ENCODE measurements at regions not wholly inside any gene's neighbourhood (a gene's known extent, or its start where the extent isn't known, plus 50 kb on each side); places are given as distances from the start of the nearest gene placed in this dataset.
"Not testable (repeated sequence)": the region's sequence is repeated elsewhere in the genome, so short reads cannot be mapped to it uniquely, and the experiment has no call there.

- not testable (repeated sequence) for DNase-seq (ENCODE audit: low read depth)
These were observed 435.8 kb downstream of the SHISA9 start for GRCh38 chr16:13336907-13337881.

GRCh38 chr16:13338044-13338443 lies 436.6 kb downstream of the SHISA9 start:
- no peak for DNase-seq (ENCODE audit: low read depth)

GRCh38 chr16:13342675-13343074 lies 441.3 kb downstream of the SHISA9 start:
- DNase-seq (ENCODE audit: low read depth) = no peak

DNA sequence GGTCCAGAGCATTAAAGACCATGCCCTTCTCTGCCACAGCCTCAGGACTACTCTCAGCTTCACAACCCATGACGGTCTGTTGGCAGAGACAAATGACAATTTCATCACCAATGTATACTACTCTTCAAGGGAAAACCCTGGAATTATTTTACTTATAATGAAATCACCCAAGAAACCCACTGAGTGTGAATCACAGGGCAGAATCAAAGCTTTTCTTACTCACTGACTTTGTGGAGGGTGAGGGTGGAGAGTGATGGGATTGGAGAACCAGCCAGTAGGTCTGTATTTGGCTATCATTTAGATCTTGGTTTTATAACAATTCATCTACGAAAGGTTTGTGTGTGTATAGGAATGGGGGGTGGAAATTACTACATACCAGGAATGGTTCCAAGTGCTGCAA lies 442.6 kb downstream of the SHISA9 start:
- DNase-seq (ENCODE audit: low read depth) = no peak

DNA sequence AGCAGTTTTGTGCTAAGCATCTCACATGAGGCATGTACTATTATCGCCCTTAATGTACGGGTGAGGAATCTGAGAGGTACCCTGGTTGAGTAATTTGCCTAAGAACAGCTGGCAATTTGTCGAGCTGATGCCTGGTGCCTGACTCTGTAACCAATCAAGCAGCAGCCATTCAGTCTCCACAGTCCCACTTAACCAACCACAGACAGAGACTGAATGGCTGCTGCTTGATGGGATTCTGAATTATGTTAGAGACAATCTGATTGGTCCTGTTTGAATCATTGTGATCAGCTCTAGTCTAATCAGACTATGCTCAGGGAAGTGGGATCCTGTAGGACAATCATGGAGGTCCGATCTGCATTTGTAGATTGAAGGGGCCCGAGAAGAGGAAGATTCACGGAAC lies 447.0 kb downstream of the SHISA9 start:
- no peak for DNase-seq (ENCODE audit: low read depth)

GRCh38 chr16:13350000-13350399 lies 448.6 kb downstream of the SHISA9 start:
- no peak for DNase-seq (ENCODE audit: low read depth)

- no peak for DNase-seq (ENCODE audit: low read depth)
These were observed 449.8 kb downstream of the SHISA9 start for GRCh38 chr16:13351181-13351580.

DNA sequence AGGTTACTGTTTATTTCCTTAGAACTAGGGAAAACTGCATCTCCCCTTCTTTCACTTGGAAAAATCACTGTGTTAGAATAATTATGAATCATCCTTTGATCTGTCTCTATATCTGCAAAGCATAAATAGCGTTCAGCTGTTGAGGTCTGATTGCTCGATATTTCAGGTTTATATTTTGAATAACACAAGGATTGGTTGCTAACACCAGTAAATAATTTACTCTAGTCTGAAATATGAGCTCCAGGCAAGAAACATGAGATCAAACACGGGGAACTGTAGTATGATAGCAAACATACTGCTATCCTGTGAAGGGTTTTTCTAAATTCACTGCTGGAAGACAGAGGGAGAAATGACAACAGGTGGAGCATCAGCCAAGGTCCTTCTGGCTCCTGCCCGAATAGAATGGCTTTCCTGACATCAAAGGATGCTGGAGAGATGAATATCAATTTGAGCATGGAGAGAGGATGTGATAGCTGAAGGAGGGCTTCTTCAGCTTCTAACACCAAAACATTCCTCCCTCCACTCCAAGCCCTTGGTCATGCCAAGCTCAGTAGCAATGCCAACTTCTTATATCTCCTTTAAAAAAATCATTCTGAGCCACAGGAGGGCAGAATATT lies 450.3 kb downstream of the SHISA9 start:
- DNase-seq (ENCODE audit: low read depth) = no peak

DNA sequence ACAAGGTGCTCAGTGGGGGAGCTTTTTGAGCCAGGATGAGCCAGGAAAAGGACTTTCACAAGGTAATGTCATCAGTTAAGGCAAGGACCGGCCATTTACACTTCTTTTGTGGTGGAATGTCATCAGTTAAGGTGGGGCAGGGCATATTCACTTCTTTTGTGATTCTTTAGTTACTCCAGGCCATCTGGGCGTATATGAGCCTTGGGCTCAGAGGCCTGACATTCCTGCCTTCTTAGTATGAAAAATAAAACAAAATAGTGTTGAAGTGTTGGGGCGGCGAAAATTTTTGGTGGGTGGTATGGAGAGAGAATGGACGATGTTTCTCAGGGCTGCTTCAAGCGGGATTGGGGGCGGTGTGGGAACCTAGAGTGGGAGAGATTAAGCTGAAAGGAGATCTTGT lies 451.4 kb downstream of the SHISA9 start:
- DNase-seq (ENCODE audit: low read depth) = not testable (repeated sequence)

DNA sequence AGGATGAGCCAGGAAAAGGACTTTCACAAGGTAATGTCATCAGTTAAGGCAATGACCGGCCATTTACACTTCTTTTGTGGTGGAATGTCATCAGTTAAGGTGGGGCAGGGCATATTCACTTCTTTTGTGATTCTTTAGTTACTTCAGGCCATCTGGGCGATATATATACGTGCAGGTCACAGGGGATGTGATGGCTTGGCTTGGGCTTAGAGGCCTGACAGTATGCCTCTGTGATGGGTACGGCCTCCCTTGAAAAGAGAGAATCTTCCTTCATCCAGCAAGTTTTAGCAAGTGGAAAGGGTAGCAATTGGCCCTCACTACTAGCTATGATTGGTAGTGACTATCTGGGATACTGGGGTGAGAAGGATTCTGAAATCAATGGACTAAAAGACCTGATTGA lies 456.4 kb downstream of the SHISA9 start:
- not testable (repeated sequence) for DNase-seq (ENCODE audit: low read depth)

- DNase-seq (ENCODE audit: low read depth) = no peak
These were observed 458.4 kb downstream of the SHISA9 start for GRCh38 chr16:13359835-13360234.

GRCh38 chr16:13372421-13372820 lies 471.0 kb downstream of the SHISA9 start:
- no peak for DNase-seq (ENCODE audit: low read depth)

DNA sequence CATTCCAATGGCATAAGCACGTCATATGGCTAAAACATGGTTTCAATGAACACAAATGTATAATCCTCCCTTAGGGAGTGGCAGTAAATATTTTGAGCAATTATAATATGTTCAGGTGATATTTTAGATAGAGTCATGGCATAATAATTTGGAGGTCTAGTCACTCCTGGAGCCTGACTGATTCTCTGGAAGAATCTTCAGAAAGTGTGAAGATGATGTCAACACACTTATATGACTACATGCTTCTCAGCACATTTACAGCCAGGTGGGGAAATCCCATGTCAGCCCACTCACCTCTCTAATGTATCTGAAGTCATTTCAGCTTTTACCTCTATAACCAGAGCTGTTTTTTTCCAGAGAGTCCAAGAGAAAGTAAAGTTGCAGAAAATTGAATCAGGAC lies 474.8 kb downstream of the SHISA9 start:
- DNase-seq (ENCODE audit: low read depth) = no peak

DNA sequence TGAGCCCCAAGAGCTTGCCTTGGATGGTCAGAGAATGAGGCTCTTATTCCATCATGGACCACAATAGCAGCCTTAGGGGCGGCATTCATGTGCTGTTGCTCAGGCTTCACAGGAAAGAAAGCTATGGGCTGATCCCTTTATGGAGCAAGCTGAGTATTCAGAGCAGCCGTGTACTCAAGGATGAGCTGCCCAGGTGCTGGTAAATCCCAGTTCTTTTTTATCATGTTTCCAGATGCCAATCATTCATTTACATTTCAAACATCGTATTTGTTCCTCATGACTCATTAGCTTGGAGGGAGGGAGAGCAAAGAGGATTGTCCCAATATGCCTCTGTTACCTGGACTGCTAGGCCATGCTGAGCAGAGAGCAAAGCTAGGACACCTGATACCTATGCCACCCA lies 475.7 kb downstream of the SHISA9 start:
- DNase-seq (ENCODE audit: low read depth) = no peak

GRCh38 chr16:13378151-13378550 lies 476.8 kb downstream of the SHISA9 start:
- DNase-seq (ENCODE audit: low read depth) = no peak

DNA sequence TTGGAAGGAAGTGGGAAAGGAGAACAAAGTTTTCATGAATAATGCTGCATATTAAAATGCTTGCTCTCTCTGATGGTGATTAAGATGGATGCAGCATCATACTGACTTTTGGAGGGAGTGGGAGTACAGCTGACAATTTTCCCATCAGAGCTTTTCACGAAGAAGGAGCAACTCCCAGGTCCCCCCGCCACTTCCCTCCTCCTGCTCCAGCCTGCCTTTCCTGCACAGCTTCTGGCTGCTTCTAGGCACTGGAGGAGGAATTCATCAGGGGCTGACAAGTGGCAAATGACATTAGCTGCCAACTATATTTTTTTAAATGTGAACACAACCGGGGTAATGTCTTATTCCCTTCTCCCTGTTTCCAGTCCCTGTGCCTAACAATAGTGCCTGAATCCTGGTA lies 477.9 kb downstream of the SHISA9 start:
- no peak for DNase-seq (ENCODE audit: low read depth)

GRCh38 chr16:13385156-13386040 lies 484.0 kb downstream of the SHISA9 start:
- DNase-seq (ENCODE audit: low read depth) = not testable (repeated sequence)

DNA sequence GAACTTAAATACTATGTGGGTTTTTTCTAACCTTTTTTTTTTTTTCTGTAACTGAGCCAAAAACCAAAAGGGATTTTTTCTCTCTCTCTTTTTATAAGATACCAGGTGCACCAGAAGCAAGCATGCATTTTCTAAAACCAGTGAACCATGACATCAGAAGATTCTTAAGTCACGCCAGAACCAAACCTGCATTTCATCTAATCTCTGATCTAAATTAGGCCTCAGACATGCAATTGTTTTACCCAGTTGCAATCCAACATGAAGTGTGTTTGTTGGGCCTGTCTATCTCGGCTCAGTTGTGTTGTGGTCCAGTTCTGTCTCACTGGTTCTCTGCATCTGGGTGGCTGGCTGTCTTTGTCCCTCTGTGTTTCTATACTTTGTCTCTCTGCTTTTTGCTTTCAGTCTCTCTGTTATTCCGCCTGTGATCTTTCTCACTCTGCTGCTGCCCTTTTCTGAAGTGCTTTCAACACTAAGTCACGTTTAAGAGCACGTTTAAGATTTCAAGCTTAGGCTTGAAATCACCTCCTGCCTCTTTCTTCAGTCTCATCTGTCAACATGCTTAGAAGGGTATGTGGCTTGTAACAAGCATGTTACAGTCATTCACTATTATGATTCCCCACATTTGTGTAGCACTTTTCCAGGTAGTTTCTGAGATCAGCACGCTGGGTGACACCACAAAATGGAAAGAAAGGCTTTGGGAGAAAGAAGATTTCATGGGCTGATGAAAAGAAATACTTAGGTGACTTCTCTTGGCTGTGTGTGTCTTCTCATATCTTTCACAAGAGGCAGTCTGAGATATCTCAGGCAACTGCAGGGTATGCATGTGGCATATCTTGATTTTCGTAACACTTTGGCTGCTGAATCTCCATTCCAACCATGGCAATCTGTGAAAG lies 488.9 kb downstream of the SHISA9 start:
- no peak for DNase-seq (ENCODE audit: low read depth)

GRCh38 chr16:13390986-13391305 lies 489.5 kb downstream of the SHISA9 start:
- DNase-seq (ENCODE audit: low read depth) = no peak

GRCh38 chr16:13391337-13391736 lies 489.9 kb downstream of the SHISA9 start:
- DNase-seq (ENCODE audit: low read depth) = no peak

GRCh38 chr16:13392341-13392740 lies 490.9 kb downstream of the SHISA9 start:
- DNase-seq (ENCODE audit: low read depth) = no peak
